Jurkat, Clone E6-1 (cell line): ENCODE measurements at regions not wholly inside any gene's neighbourhood (a gene's known extent, or its start where the extent isn't known, plus 50 kb on each side); places are given as distances from the start of the nearest gene placed in this dataset.
"Not testable (repeated sequence)": the region's sequence is repeated elsewhere in the genome, so short reads cannot be mapped to it uniquely, and the experiment has no call there.

Experiments
- DNase-seq: peaks from one replicate; pipeline ENCODE4 v3.0.0-alpha.2; 2011; ENCODE audit warnings: low read depth, low spot score
- H3K4me3 ChIP-seq: 2 replicates; pipeline ENCODE4 v1.5.1; 2011; ENCODE audit warnings: mild to moderate bottlenecking, low read length, control low read depth, moderate library complexity

- DNase-seq, result no peak
- H3K4me3 ChIP-seq, result no peak overlapping the region
Measured at GRCh38 chr16:64679976-64680690, 441.7 kb downstream of the CDH11 start.

- no peak overlapping the region for H3K4me3 ChIP-seq
- no peak for DNase-seq
Measured at GRCh38 chr16:64669573-64669972, 452.3 kb downstream of the CDH11 start.

DNA sequence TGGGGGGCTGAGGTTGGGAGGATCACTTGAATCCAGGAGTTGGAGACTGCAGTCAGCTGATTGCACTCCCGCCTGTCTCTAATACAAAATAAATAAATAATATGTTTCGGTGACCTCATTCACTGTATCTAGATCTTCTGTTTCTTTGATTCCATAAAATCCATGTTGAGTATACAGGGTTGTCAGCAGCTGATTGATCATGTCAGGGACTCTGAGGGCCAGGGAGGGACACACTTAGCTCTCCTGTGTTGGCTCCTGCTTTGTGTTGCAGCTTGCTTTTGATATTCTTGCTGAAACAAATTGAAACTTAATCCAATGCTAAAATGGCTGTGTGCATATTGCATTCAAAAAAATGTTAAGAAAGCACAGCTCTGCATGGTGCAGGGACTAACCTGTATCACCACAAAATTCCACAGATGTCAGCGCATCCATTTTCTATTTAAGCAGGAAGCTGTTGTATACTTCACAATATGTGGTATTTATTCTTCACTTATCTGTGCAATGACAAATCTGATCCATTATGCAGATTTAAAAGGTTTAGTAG is 454.5 kb downstream of the CDH11 start:
- H3K4me3 ChIP-seq, result no peak overlapping the region
- DNase-seq, result no peak

DNA sequence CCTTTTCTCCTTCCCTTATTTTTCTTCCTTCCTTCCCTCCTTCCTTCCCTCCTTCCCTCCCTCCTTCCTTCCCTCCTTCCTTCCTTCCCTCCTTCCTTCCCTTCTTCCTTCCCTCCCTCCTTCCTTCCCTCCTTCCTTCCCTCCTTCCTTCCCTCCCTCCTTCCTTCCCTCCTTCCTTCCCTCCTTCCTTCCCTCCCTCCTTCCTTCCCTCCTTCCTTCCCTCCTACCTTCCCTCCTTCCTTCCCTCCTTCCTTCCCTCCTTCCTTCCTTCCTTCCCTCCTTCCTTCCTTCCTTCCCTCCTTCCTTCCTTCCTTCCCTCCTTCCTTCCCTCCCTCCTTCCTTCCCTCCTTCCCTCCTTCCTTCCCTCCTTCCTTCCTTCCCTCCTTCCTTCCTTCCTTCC is 459.6 kb downstream of the CDH11 start:
- not testable (repeated sequence) for H3K4me3 ChIP-seq, DNase-seq

DNA sequence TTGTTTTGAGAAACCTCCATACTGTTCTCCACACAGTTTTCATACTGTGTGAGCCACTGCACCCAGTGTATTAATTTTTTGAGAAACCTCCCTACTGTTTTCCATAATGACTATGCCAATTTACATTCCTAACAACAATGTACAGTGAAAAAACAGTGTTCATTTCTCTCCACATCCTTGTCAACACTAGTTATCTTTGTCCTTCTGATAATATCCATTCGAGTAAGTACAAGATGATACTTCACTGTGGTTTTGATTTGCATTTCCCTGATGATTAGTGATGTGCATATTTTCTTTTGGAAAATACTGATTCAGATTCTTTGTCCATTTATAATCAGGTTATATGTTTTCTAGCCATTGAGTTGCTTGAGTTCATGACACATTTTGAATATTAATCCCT is 462.0 kb downstream of the CDH11 start:
- DNase-seq, result no peak
- H3K4me3 ChIP-seq, result no peak overlapping the region

GRCh38 chr16:64657316-64658011 is 464.4 kb downstream of the CDH11 start:
- DNase-seq, result no peak
- no peak overlapping the region for H3K4me3 ChIP-seq

DNA sequence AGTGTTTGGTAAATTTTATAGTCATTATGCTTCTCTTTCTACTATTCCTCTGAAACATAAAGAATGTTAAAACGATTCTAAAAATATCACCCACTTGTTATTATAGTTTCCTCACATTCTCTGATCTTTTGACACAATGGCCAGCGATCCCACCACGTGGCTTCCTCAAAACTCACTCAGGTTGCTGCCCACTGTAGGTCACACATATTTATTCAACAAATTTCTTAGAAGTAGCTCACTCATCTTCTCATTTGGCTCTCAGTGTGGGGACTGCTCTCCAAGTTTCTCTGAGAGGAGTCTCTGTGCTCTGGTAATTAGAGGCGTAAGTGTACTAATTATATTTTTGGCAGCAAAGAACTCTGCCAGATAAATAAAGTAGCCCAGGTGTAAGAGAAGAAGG is 465.4 kb downstream of the CDH11 start:
- no peak for DNase-seq
- H3K4me3 ChIP-seq, result no peak overlapping the region

GRCh38 chr16:64654178-64654577 is 467.7 kb downstream of the CDH11 start:
- DNase-seq, result no peak

GRCh38 chr16:64648282-64648681 is 473.6 kb downstream of the CDH11 start:
- H3K4me3 ChIP-seq, result no peak overlapping the region
- no peak for DNase-seq

More at GRCh38 chr16:64654178-64654577, 467.7 kb downstream of the CDH11 start:
- no peak overlapping the region for H3K4me3 ChIP-seq

DNA sequence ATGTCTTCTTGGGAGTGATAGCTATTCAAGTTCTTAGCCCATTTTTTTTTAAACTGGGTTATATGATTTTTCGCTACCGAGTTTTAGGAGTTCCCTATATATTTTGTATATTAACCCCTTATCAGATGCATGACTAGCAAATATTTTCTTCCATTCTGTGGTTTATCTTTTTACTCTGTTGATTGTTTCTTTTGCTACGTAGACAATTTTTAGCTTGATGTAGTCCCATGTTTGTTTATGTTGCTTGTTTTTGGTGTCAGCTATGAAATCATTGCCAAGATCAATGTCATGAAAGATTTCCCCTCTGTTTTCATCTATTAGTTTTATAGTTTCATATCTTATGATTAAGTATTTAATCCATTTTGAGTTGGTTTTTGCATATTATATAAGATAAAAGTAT is 480.5 kb downstream of the CDH11 start:
- no peak overlapping the region for H3K4me3 ChIP-seq
- DNase-seq, result no peak

DNA sequence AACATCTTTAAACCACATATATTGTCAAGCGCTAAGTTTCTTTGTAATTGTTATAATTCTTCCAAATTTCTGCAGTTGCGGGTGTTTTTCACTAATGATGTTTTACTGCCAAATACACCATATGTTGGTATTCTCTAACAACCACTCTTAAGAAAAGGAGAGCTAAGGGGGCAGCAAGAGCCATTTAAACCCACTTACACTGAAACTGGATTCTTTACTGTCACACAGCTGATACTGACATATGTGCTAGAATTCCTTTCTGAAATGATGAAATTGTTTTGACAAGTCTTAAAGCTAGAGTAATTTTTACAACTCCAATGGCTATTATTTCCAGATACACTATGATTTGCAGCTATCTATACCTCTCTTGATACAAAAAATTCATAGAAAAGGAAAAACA is 483.1 kb downstream of the CDH11 start:
- H3K4me3 ChIP-seq, result no peak overlapping the region
- DNase-seq, result no peak

DNA sequence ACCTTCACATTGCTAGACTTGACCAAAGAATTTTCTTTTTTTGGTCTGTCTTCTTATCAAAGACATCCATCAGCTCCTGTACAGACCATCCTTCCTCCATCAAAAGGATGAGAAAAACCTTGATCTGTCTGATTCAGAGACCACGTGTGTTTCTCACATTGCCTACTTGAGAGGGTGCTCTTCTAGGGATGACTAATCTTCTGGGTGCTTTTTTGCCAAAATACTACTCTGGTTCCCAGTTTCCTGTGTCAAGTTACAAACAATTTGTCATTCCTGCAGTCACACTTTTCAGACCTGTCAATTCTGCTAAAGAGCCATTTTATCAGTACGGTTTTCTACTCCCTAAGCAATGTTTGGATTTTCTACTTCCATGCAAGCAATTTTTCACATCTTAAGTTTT is 492.2 kb downstream of the CDH11 start:
- no peak for DNase-seq

DNA sequence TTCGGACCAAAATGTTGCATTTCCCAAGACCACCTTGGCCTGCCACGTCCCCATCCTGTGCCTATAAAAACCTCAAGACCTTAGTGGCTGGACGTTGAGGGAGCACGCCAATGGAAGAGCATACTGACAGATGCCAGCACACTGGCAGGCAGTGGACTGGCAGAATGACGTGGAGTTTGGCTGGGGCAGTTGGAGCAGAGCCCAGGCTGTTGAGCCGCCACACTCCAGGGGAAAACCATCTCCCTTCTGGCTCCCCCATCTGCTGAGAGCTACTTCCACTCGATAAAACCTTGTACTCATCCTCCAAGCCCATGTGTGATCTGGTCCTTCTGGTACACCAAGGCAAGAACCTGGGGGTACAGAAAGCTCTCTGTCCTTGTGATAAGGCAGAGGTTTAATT is 494.1 kb downstream of the CDH11 start:
- H3K4me3 ChIP-seq, result no peak overlapping the region
- DNase-seq, result no peak

More for the DNA sequence above, 492.2 kb downstream of the CDH11 start:
- no peak overlapping the region for H3K4me3 ChIP-seq

GRCh38 chr16:64627288-64627687 is 494.6 kb downstream of the CDH11 start:
- DNase-seq, result no peak

GRCh38 chr16:64626776-64627175 is 495.1 kb downstream of the CDH11 start:
- DNase-seq, result no peak
- H3K4me3 ChIP-seq, result no peak overlapping the region

More at GRCh38 chr16:64627288-64627687, 494.6 kb downstream of the CDH11 start:
- H3K4me3 ChIP-seq, result no peak overlapping the region

- H3K4me3 ChIP-seq, result no peak overlapping the region
- no peak for DNase-seq
Measured at GRCh38 chr16:64621616-64622015, 500.2 kb downstream of the CDH11 start.

DNA sequence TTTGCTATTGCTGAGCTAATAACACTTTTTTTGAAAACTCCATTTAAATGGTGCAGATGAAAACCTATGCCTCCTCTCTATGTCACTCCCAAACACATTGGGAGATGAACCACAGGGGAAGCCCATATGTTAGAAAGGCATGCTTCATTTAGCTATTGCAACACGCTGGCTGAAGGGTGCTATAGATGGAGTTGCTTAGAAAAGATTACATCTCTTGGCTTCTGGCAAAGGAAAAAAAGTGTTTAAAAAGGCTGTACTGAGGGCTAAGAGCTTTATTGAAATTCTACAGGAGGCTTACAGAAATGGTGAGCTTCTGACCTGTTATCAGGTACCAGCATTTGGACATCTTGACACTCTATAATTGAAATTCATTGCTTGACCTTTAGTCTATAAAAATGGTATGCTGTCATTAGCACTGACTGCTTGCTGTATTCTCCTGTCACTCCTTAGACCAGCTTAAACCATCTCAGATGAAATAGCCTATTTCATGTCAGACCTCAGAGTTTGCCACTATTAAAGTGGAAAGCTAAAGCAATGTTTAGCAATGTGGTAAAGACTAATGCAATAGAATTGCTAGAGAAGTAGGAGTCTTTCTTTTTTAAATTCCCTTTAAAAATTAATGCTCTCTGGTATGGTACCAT is 503.9 kb downstream of the CDH11 start:
- H3K4me3 ChIP-seq, result no peak overlapping the region
- no peak for DNase-seq

- no peak overlapping the region for H3K4me3 ChIP-seq
- DNase-seq, result peak; percentile 38
Measured at GRCh38 chr16:64615630-64616280, 506.1 kb downstream of the CDH11 start.

GRCh38 chr16:64596196-64596595 is 525.7 kb downstream of the CDH11 start:
- no peak overlapping the region for H3K4me3 ChIP-seq
- DNase-seq, result no peak

GRCh38 chr16:64590513-64590912 is 531.4 kb downstream of the CDH11 start:
- no peak for DNase-seq
- no peak overlapping the region for H3K4me3 ChIP-seq
